SK-N-SH (cell line): ENCODE measurements at regions not wholly inside any gene's neighbourhood (a gene's known extent, or its start where the extent isn't known, plus 50 kb on each side); places are given as distances from the start of the nearest gene placed in this dataset.

ENCODE experiments used
- CTCF ChIA-PET: fragments of 300-600, 350-600 bp; formaldehyde crosslinking; extraction: SDS; loops from one replicate; lab custom pipeline; 2021; lab: Yijun Ruan, JAX
- POLR2A ChIA-PET: fragments of 350-600 bp; sonication (Branson Sonifier 250); formaldehyde crosslinking; extraction: SDS; loops from one replicate; lab custom pipeline; 2020; ENCODE audit warnings: antibody characterized with exemption, inconsistent platforms; lab: Yijun Ruan, JAX
- DNase-seq: peaks from one replicate; pipeline ENCODE4 v3.0.0; 2012
- H2AFZ ChIP-seq: fragments of 200-600 bp; sonication (generic); 2 replicates; pipeline ENCODE4 v1.8.1; 2016; ENCODE audit warnings: antibody characterized with exemption, mild to moderate bottlenecking, low read depth
- H3F3A ChIP-seq: fragments of 200-600 bp; sonication (generic); replicated peaks from 2 replicates; pipeline ENCODE3; 2016; ENCODE audit warnings: antibody characterized with exemption, mild to moderate bottlenecking; ENCODE audit not compliant: insufficient read depth
- H3K27ac ChIP-seq, 2 experiments: fragments of 200-500 bp in 1 of 2; fragments of 200-600 bp in 1 of 2; sonication (Bioruptor generic) in 1 of 2; sonication (generic), shearing (Covaris generic) in 1 of 2; 2 replicates each; pipeline versions ENCODE4 v1.5.1 to v1.6.1; 2014 to 2016; ENCODE audit warnings: low read depth in 2 of 2, inconsistent platforms in 1 of 2, low read length in 1 of 2, mild to moderate bottlenecking in 1 of 2, mixed read lengths in 1 of 2
- H3K27me3 ChIP-seq: fragments of 200-600 bp; sonication (generic), shearing (Covaris generic); 2 replicates; pipeline ENCODE4 v1.6.1; 2016; ENCODE audit warnings: mixed run types; ENCODE audit not compliant: insufficient read depth
- H3K36me3 ChIP-seq, 2 experiments: fragments of 200-500 bp in 1 of 2; fragments of 200-600 bp in 1 of 2; sonication (Bioruptor generic) in 1 of 2; sonication (generic) in 1 of 2; replicated peaks in 1 of 2; 2 replicates each; pipeline versions ENCODE3 to v1.5.1; 2014 to 2016; ENCODE audit warnings: low read length in 1 of 2, mild to moderate bottlenecking in 1 of 2; ENCODE audit not compliant: insufficient read depth in 2 of 2, control insufficient read depth in 1 of 2
- H3K4me1 ChIP-seq, 2 experiments: fragments of 200-500 bp in 1 of 2; fragments of 200-600 bp in 1 of 2; sonication (Bioruptor generic) in 1 of 2; sonication (generic), shearing (Covaris generic) in 1 of 2; 2 replicates each; pipeline versions ENCODE4 v1.5.1 to v1.6.1; 2014 to 2016; ENCODE audit warnings: low read depth in 1 of 2, low read length in 1 of 2, mixed run types in 1 of 2; ENCODE audit not compliant: insufficient read depth in 2 of 2, control insufficient read depth in 1 of 2
- H3K4me2 ChIP-seq: fragments of 200-600 bp; sonication (generic), shearing (Covaris generic); 2 replicates; pipeline ENCODE4 v1.6.1; 2017; ENCODE audit warnings: mixed run types
- H3K4me3 ChIP-seq, 2 experiments: fragments of 200-500 bp in 1 of 2; fragments of 200-600 bp in 1 of 2; sonication (Bioruptor generic) in 1 of 2; sonication (generic), shearing (Covaris generic) in 1 of 2; 2 replicates each; pipeline versions ENCODE4 v1.5.1 to v1.8.1; 2014 to 2016; ENCODE audit warnings: low read depth in 2 of 2, inconsistent platforms in 1 of 2, low read length in 1 of 2, mild to moderate bottlenecking in 1 of 2, mixed read lengths in 1 of 2, moderate library complexity in 1 of 2
- H3K79me2 ChIP-seq: fragments of 200-600 bp; sonication (generic); 2 replicates; pipeline ENCODE4 v1.8.1; 2017; ENCODE audit warnings: mild to moderate bottlenecking; ENCODE audit not compliant: insufficient read depth
- H3K9ac ChIP-seq: fragments of 200-600 bp; sonication (generic); 2 replicates; pipeline ENCODE4 v1.6.1; 2017; ENCODE audit warnings: mixed run types
- H3K9me2 ChIP-seq: fragments of 200-600 bp; sonication (generic); 2 replicates; pipeline ENCODE4 v1.6.1; 2017; ENCODE audit warnings: mixed run types
- H3K9me3 ChIP-seq: fragments of 200-600 bp; sonication (generic); 2 replicates; pipeline ENCODE4 v1.6.1; 2017; ENCODE audit warnings: mixed run types, mild to moderate bottlenecking, moderate library complexity
- H4K20me1 ChIP-seq: fragments of 200-600 bp; sonication (generic); 2 replicates; pipeline ENCODE4 v1.6.1; 2017; ENCODE audit warnings: mild to moderate bottlenecking, mixed run types; ENCODE audit not compliant: insufficient read depth
- CHD2 ChIP-seq: fragments of 150-350 bp; IDR thresholded peaks from 2 replicates; pipeline ENCODE4 v1.6.1; 2018; ENCODE audit warnings: low read length; ENCODE audit not compliant: partially characterized antibody
- ELF1 ChIP-seq: IDR thresholded peaks from 2 replicates; pipeline ENCODE4 v1.4.0; 2012
- FOXM1 ChIP-seq: IDR thresholded peaks from 2 replicates; pipeline ENCODE4 v1.4.0; 2012; ENCODE audit warnings: low read depth, mild to moderate bottlenecking
- GATA2 ChIP-seq: sonication (generic); formaldehyde crosslinking; IDR thresholded peaks from 2 replicates; pipeline ENCODE4 v1.5.0; 2020; ENCODE audit warnings: mild to moderate bottlenecking, missing genetic modification reagents
- IRF3 ChIP-seq: fragments of 150-350 bp; IDR thresholded peaks from 2 replicates; pipeline ENCODE4 v1.6.1; 2016; ENCODE audit warnings: mild to moderate bottlenecking, low read depth, low read length
- JUND ChIP-seq: IDR thresholded peaks from 2 replicates; pipeline ENCODE4 v1.4.0; 2012
- MEF2A ChIP-seq: IDR thresholded peaks from 2 replicates; pipeline ENCODE4 v1.4.0; 2012; ENCODE audit warnings: low read depth, borderline replicate concordance
- MXI1 ChIP-seq: IDR thresholded peaks from 2 replicates; pipeline ENCODE4 v1.6.1; 2012; ENCODE audit warnings: mild to moderate bottlenecking, low read depth, low read length, improper control_type of control experiment
- NRF1 ChIP-seq: IDR thresholded peaks from 2 replicates; pipeline ENCODE4 v1.6.1; 2012; ENCODE audit warnings: low read depth, mild to moderate bottlenecking, low read length
- TCF12 ChIP-seq: IDR thresholded peaks from 2 replicates; pipeline ENCODE4 v1.4.0; 2012
- WGBS: methylation state at CpG from one replicate; pipeline ENCODE4 v1.1.6; 2017; ENCODE audit warnings: low lambda C conversion rate; 5-methylcytosine and 5-hydroxymethylcytosine counted together
- TF ChIP-seq, protein P1 (sequence below): fragments of 150-350 bp; IDR thresholded peaks from 2 replicates; pipeline ENCODE4 v1.6.1; 2017; ENCODE audit warnings: antibody characterized with exemption, low read length, low read depth, borderline replicate concordance
- TF ChIP-seq, protein P2 (sequence below): IDR thresholded peaks from 2 replicates; pipeline ENCODE4; 2012
- TF ChIP-seq, protein P3 (sequence below): IDR thresholded peaks from 2 replicates; pipeline ENCODE4 v1.4.0; 2012; ENCODE audit warnings: low read depth, borderline replicate concordance

DNA sequence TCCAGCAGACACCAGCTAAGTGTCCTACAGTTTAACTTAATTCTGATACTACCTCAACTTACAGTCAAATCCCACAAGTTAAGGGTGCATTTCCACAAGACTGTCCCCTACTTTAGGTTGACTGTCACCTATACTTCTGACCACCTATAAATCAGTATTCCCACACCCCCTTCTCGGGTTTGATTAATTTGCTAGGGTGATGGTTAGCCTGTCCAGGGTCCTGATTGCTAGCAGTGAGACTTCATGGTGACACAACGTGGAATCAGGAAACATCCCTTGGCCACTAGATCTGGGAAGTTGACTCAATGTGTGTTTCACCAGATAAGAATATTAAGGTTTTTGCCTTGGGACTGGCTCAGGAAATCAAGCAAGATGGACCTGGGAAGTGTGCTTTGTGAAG lies 88.4 kb downstream of the OR13A1 start:
- Histone ChIP-seq H3K36me3 (no peaks in the 10 kb centered on the region), H3K4me1 (no peaks in the 10 kb centered on the region), H3K27me3 (peaks cover 34% of the 10 kb centered on the region; the same call in 1 of the 2 replicates), H3K9me3 (no peaks in the 10 kb centered on the region), H3K79me2 (no peaks in the 10 kb centered on the region), H3K4me3 (no peak overlapping the region), H3F3A (no peaks in the 10 kb centered on the region), H2AFZ (no peak overlapping the region), H3K4me2 (no peak overlapping the region), H4K20me1 (no peaks in the 10 kb centered on the region), H3K9ac (no peak overlapping the region)
- no peak for DNase-seq
- ChIA-PET CTCF (interaction anchor here (0.6 kb wide), 1 partner anchor 723 kb away, joined by 4 read pairs; no protein-coding TSS in a partner anchor), POLR2A (no interaction called here)
- 0% methylated on average over 2 of the region's 2 CpGs for WGBS
- TF ChIP-seq NRF1 = no peak
- TF ChIP-seq, all 33 proteins: peak for 0
- no peaks in the 10 kb centered on the region for H3K9me2 ChIP-seq
- H3K27ac ChIP-seq = no peak overlapping the region

DNA sequence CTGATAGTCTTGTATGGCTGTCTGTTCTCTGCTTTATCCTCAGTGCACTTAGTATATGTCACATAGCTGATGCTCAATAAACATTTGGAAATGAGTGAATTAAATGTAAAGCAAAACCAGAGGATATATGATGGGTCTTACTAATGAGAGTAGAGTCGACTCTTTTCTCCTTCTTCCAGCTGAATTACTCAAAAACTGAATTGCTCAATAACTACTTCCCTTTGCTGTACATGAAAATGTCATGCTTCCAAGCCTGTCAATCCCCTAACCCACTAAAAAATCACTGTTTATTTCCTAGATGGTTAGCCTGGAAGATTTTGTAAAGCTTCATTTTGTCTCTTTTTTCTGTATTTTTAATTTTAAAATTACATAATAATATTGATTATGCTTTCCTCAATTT lies 88.0 kb downstream of the OR13A1 start:
- Histone ChIP-seq H3K27ac (no peak overlapping the region), H3F3A (no peaks in the 10 kb centered on the region), H4K20me1 (no peaks in the 10 kb centered on the region), H3K79me2 (no peaks in the 10 kb centered on the region), H3K4me1 (no peaks in the 10 kb centered on the region), H3K27me3 (peaks cover 30% of the 10 kb centered on the region; the same call in 1 of the 2 replicates), H3K9ac (no peak overlapping the region), H2AFZ (no peak overlapping the region), H3K9me3 (no peaks in the 10 kb centered on the region), H3K9me2 (no peaks in the 10 kb centered on the region), H3K4me2 (no peak overlapping the region), H3K4me3 (no peak overlapping the region), H3K36me3 (no peaks in the 10 kb centered on the region)
- no peak for DNase-seq
- TF ChIP-seq MXI1 (no peak), JUND (no peak), GATA2 (CRISPR knock-in tag) (no peak), MEF2A (no peak), TCF12 (no peak), ELF1 (no peak), FOXM1 (no peak), CHD2 (no peak), IRF3 (no peak)
- TF ChIP-seq, protein P1, sequence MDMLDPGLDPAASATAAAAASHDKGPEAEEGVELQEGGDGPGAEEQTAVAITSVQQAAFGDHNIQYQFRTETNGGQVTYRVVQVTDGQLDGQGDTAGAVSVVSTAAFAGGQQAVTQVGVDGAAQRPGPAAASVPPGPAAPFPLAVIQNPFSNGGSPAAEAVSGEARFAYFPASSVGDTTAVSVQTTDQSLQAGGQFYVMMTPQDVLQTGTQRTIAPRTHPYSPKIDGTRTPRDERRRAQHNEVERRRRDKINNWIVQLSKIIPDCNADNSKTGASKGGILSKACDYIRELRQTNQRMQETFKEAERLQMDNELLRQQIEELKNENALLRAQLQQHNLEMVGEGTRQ = no peak
- TF ChIP-seq, protein P2, sequence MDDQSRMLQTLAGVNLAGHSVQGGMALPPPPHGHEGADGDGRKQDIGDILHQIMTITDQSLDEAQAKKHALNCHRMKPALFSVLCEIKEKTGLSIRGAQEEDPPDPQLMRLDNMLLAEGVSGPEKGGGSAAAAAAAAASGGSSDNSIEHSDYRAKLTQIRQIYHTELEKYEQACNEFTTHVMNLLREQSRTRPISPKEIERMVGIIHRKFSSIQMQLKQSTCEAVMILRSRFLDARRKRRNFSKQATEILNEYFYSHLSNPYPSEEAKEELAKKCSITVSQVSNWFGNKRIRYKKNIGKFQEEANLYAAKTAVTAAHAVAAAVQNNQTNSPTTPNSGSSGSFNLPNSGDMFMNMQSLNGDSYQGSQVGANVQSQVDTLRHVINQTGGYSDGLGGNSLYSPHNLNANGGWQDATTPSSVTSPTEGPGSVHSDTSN = no peak
- TF ChIP-seq, protein P3, sequence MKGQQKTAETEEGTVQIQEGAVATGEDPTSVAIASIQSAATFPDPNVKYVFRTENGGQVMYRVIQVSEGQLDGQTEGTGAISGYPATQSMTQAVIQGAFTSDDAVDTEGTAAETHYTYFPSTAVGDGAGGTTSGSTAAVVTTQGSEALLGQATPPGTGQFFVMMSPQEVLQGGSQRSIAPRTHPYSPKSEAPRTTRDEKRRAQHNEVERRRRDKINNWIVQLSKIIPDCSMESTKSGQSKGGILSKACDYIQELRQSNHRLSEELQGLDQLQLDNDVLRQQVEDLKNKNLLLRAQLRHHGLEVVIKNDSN = no peak
- ChIA-PET POLR2A (no interaction called here), CTCF (interaction anchor here (0.6 kb wide), 1 partner anchor 724 kb away, joined by 4 read pairs; no protein-coding TSS in a partner anchor)
- WGBS = 6% methylated on average over 1 of the region's 1 CpG
